K562 (cell line): ENCODE measurements at regions not wholly inside any gene's neighbourhood (a gene's known extent, or its start where the extent isn't known, plus 50 kb on each side); places are given as distances from the start of the nearest gene placed in this dataset.

Source experiments
- ATAC-seq: fragments of 200-7000 bp; cut with Tn5 transposase; 3 replicates; pipeline ENCODE4 v1.9.1; 2020; ENCODE audit warnings: moderate library complexity
- BruUV-seq: library from RNA; stranded (reverse); fragments of 400-500 nt; replicated peaks from 2 replicates; lab custom pipeline; 2021; lab: Mats Ljungman, UMichigan
- CTCF ChIA-PET: fragments of 300-600 bp; formaldehyde crosslinking; extraction: SDS; loops from one replicate; lab custom pipeline; 2021; ENCODE audit warnings: low intra/inter-chr PET ratio; lab: Yijun Ruan, JAX
- POLR2A ChIA-PET: fragments of 300-600, 350-650 bp; sonication (Branson Sonifier 250); formaldehyde crosslinking; extraction: SDS; loops from one replicate; lab custom pipeline; 2021; ENCODE audit warnings: antibody characterized with exemption, inconsistent platforms; lab: Yijun Ruan, JAX
- DNase-seq, 4 experiments: peaks; one replicate each; pipeline versions ENCODE4 v3.0.0 to v3.0.0-alpha.2; 2011 to 2018; ENCODE audit warnings: low spot score in 3 of 4, mixed read lengths in 3 of 4; ENCODE audit errors: extremely low read depth in 1 of 4
- FAIRE-seq: peaks from 2 replicates; lab custom pipeline; 2011; peaks lifted over from hg19 to GRCh38; lab: Jason Lieb, UNC
- H2AFZ ChIP-seq: 2 replicates; pipeline ENCODE4 v1.6.0; 2011; ENCODE audit warnings: low read depth, low read length, control low read depth, inconsistent platforms
- H3K27ac ChIP-seq: fragments of 200-600 bp; 3 replicates; pipeline ENCODE4 v1.8.0; 2011; ENCODE audit warnings: low read depth, mild to moderate bottlenecking, control low read depth, inconsistent platforms, low read length, moderate library complexity, mixed read lengths; ENCODE audit errors: extremely low read depth
- H3K27me3 ChIP-seq, 2 experiments: fragments of 300-600 bp in 1 of 2; 2 replicates in 1 of 2; 3 replicates in 1 of 2; pipeline versions ENCODE4 v1.6.0 to v1.8.0; 2011; ENCODE audit warnings: inconsistent platforms in 2 of 2, low read length in 2 of 2, mild to moderate bottlenecking in 1 of 2, mixed read lengths in 1 of 2, moderate library complexity in 1 of 2; ENCODE audit not compliant: control insufficient read depth in 2 of 2, insufficient read depth in 2 of 2
- H3K36me3 ChIP-seq: fragments of 300-600 bp; 3 replicates; pipeline ENCODE4 v1.8.0; 2011; ENCODE audit warnings: mild to moderate bottlenecking, low read length, inconsistent platforms; ENCODE audit not compliant: control insufficient read depth, insufficient read depth
- H3K4me1 ChIP-seq, 2 experiments: fragments of 200-600 bp in 1 of 2; replicated peaks in 1 of 2; 2 replicates in 1 of 2; 3 replicates in 1 of 2; pipeline versions ENCODE4 v1.5.1 to v1.8.0; 2011; ENCODE audit warnings: inconsistent platforms in 2 of 2, low read length in 2 of 2, mild to moderate bottlenecking in 1 of 2, mixed read lengths in 1 of 2, moderate library complexity in 1 of 2; ENCODE audit not compliant: control insufficient read depth in 2 of 2, insufficient read depth in 2 of 2
- H3K4me2 ChIP-seq: 2 replicates; pipeline ENCODE4 v1.6.1; 2011; ENCODE audit warnings: low read length, control low read depth, inconsistent platforms, mixed read lengths; ENCODE audit not compliant: insufficient read depth
- H3K4me3 ChIP-seq: fragments of 200-600 bp; sonication (generic), shearing (Covaris generic); 2 replicates; pipeline ENCODE4 v1.5.1; 2016; ENCODE audit warnings: control low read depth, inconsistent platforms
- H3K79me2 ChIP-seq: fragments of 200-600 bp; 3 replicates; pipeline ENCODE4 v1.8.0; 2011; ENCODE audit warnings: low read length, inconsistent platforms; ENCODE audit not compliant: control insufficient read depth, insufficient read depth
- H3K9ac ChIP-seq, 2 experiments: 2 replicates each; pipeline versions ENCODE4 v1.6.0 to v1.6.1; 2011; ENCODE audit warnings: low read depth in 2 of 2, low read length in 2 of 2, control low read depth in 1 of 2, inconsistent platforms in 1 of 2, mild to moderate bottlenecking in 1 of 2, mixed read lengths in 1 of 2; ENCODE audit not compliant: insufficient read depth in 1 of 2
- H3K9me1 ChIP-seq: one replicate; pipeline ENCODE4 v1.6.0; 2011; ENCODE audit warnings: inconsistent platforms, mild to moderate bottlenecking, low read length, moderate library complexity; ENCODE audit not compliant: control insufficient read depth, insufficient read depth
- H3K9me3 ChIP-seq: replicated peaks from 2 replicates; pipeline ENCODE4 v1.5.1; 2011; ENCODE audit warnings: low read depth, low read length, inconsistent platforms; ENCODE audit not compliant: control insufficient read depth, insufficient read depth
- H4K20me1 ChIP-seq: replicated peaks from 2 replicates; pipeline ENCODE4 v1.6.1; 2011; ENCODE audit warnings: low read length, inconsistent platforms, mixed read lengths; ENCODE audit not compliant: control insufficient read depth, insufficient read depth
- BCLAF1 ChIP-seq, 2 experiments: fragments of 450-650 bp in 1 of 2; IDR thresholded peaks; 2 replicates each; pipeline ENCODE4 v1.6.1; 2011 to 2017; ENCODE audit warnings: low read depth in 2 of 2, antibody characterized with exemption in 1 of 2, borderline replicate concordance in 1 of 2, low read length in 1 of 2, mild to moderate bottlenecking in 1 of 2, mixed read lengths in 1 of 2; ENCODE audit not compliant: control insufficient read depth in 1 of 2
- CHD7 ChIP-seq: fragments of 200-600 bp; sonication (generic); IDR thresholded peaks from one replicate; pipeline ENCODE4 v1.6.1; 2012; ENCODE audit warnings: mild to moderate bottlenecking, low read depth, low read length, inconsistent platforms
- GTF2A2 ChIP-seq: IDR thresholded peaks from 2 replicates; pipeline ENCODE4 v1.6.1; 2016; ENCODE audit warnings: mild to moderate bottlenecking, missing genetic modification characterization, missing compliant biosample characterization
- WGBS: fragments of 100-300 bp; shearing (Covaris generic); methylation state at CpG from one replicate; pipeline ENCODE4 v1.1.6; 2016; ENCODE audit warnings: low coverage, mixed read lengths; ENCODE audit not compliant: insufficient coverage; ENCODE audit errors: missing lambda C conversion rate; 5-methylcytosine and 5-hydroxymethylcytosine counted together
- in situ Hi-C: fragments of 300-500 bp; cut with MboI; formaldehyde crosslinking; loops from 4 replicates; pipeline ENCODE4 v1.15.0; 2018; ENCODE audit warnings: inconsistent platforms, mixed read lengths
- intact Hi-C: fragments of 100-400 bp; cut with micrococcal nuclease; formaldehyde crosslinking; loops from 2 replicates; pipeline ENCODE4 v1.14.2; 2022

- no peak for DNase-seq
- Histone ChIP-seq H3K9ac (no peak overlapping the region), H3K4me3 (no peak overlapping the region), H4K20me1 (no peaks in the 10 kb centered on the region), H3K36me3 (no peaks in the 10 kb centered on the region), H3K27me3 (peaks cover under 1 to 41% of the 10 kb centered on the region in 2 experiments; a peak in 2 of 5 replicates), H3K4me1 (no peaks in the 10 kb centered on the region; a peak in 1 of 5 replicates), H3K79me2 (no peaks in the 10 kb centered on the region), H2AFZ (no peak overlapping the region), H3K9me3 (no peaks in the 10 kb centered on the region), H3K27ac (no peak overlapping the region), H3K9me1 (no peaks in the 10 kb centered on the region), H3K4me2 (no peak overlapping the region)
- BruUV-seq, result no TSS peak
- TF ChIP-seq CHD7 (no peak), GTF2A2 (tag) (no peak), BCLAF1 (IDR thresholded peaks at IDR 0.05; ENCODE audit: borderline replicate concordance in 1 of 2, control insufficient read depth in 1 of 2, low read depth in 2 of 2, low read length in 1 of 2) (no peak)
- ATAC-seq, result no peak
- no peak for FAIRE-seq
- WGBS, result under 1% methylated on average over 21 of the region's 21 CpGs
- in situ Hi-C loops (no loop called here), intact Hi-C loops (no loop called here)
- POLR2A ChIA-PET, result no interaction called here
- CTCF ChIA-PET, result interaction anchor here (0.6 kb wide), 1 partner anchor 1782 kb away, joined by 4 read pairs; no protein-coding TSS in a partner anchor
Observed at GRCh38 chr20:46787991-46788762, 78.7 kb downstream of the SLC2A10 start.
